Immature natural killer cell (primary cell): ENCODE measurements at regions not wholly inside any gene's neighbourhood (a gene's known extent, or its start where the extent isn't known, plus 50 kb on each side); places are given as distances from the start of the nearest gene placed in this dataset.
A peak's percentile ranks its signal among the peaks of the same experiment; 100 is the strongest.
"Not testable (repeated sequence)": the region's sequence is repeated elsewhere in the genome, so short reads cannot be mapped to it uniquely, and the experiment has no call there.

Experiments used
- DNase-seq, 3 donors: peaks; one replicate each; pipeline ENCODE4 v3.0.0; 2022; ENCODE audit warnings: mixed read lengths in 1 of 3
- H3K27ac Mint-ChIP-seq, 6 donors: one replicate each; pipeline ENCODE4 v1.8.0; 2020; ENCODE audit warnings: mixed read lengths in 6 of 6, mild to moderate bottlenecking in 5 of 6, inconsistent platforms in 4 of 6, moderate library complexity in 3 of 6
- H3K27me3 Mint-ChIP-seq, 3 donors: one replicate each; pipeline ENCODE4 v1.8.0; 2020 to 2021; ENCODE audit warnings: low read depth in 3 of 3, mild to moderate bottlenecking in 3 of 3, mixed read lengths in 3 of 3, moderate library complexity in 3 of 3, inconsistent platforms in 1 of 3
- H3K36me3 Mint-ChIP-seq, 3 donors: one replicate each; pipeline ENCODE4 v1.8.0; 2020; ENCODE audit warnings: mixed read lengths in 3 of 3, inconsistent platforms in 2 of 3, mild to moderate bottlenecking in 2 of 3
- H3K4me1 Mint-ChIP-seq, 2 donors: one replicate each; pipeline ENCODE4 v1.8.0; 2020; ENCODE audit warnings: inconsistent platforms in 2 of 2, mild to moderate bottlenecking in 2 of 2, mixed read lengths in 2 of 2, moderate library complexity in 1 of 2
- H3K4me3 Mint-ChIP-seq, 5 donors: one replicate each; pipeline ENCODE4 v1.8.0; 2020; ENCODE audit warnings: mild to moderate bottlenecking in 5 of 5, mixed read lengths in 5 of 5, inconsistent platforms in 3 of 5, moderate library complexity in 3 of 5
- H3K9me3 Mint-ChIP-seq, 6 donors: one replicate each; pipeline ENCODE4 v1.8.0; 2020; ENCODE audit warnings: mild to moderate bottlenecking in 6 of 6, mixed read lengths in 6 of 6, inconsistent platforms in 4 of 6, moderate library complexity in 3 of 6

DNA sequence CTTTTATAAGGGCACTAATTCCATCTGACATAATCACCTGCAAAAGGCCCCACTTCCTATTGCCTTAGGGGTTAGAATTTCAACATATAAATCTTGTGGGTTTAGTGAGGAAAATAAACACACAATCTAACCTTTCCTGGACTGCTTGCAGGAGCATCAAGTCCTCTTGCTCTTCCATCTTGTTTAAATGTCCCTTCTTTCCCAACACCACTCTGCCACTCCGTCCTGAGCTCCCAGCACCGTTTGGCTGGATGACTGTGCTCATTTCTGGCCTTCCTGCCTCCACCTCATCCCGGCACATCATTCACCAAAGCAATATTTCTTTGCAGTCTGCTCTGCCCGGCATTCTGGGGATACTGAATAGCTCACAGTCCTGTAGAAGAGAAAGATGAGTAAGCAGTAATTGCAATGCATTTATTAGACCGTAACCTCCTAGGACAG, 247.8 kb downstream of the BCL2 start:
- Mint-ChIP-seq H3K36me3 (no peaks in the 10 kb centered on the region), H3K27me3 (peaks cover 0 to 10% (median 2%) of the 10 kb centered on the region in 3 donors), H3K4me3 (no peak overlapping the region), H3K4me1 (peaks cover 15 to 20% of the 10 kb centered on the region in 2 donors), H3K27ac (peak overlapping the region in 2 of 6 donors; percentile 1 to 70), H3K9me3 (no peaks in the 10 kb centered on the region)
- DNase-seq: no peak

DNA sequence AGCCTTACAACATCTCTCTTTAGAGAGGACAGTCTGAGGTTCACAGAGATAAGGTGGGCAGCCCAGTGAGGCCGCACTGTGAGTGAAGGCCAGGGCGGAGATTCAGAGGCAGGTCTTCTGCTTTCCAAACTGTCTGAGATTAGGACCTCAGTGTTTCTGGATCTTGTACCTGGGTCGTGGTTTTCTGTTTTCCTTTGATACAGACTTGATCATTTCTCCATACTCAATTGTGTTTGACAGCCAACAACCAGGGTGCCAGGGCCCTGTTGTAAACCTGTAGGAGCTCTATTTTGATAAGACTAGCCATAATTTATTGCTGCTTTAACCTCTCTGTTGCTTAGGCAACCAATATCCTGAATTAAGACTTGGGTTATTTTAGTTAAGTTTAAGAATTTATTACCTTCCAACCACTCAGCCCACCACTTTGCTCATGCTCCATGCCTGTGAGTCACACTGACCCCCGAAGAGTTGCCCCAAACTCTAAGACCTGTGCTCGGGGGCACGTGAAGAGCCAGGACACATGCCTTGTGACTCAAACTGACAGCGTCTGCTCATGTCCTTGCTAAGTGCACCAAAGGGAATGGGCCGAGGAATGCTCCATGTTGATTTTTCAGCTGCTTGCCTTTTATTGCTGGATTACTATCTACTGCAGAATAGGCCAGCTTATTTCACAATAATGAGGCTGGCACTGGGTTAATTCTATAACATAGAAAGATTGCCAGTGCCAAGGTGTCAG, 248.6 kb downstream of the BCL2 start:
- H3K9me3 Mint-ChIP-seq: no peaks in the 10 kb centered on the region
- peak overlapping the region in 1 of 6 donors; percentile 57 for H3K27ac Mint-ChIP-seq
- H3K4me1 Mint-ChIP-seq: peaks cover 15 to 20% of the 10 kb centered on the region in 2 donors
- H3K36me3 Mint-ChIP-seq: no peaks in the 10 kb centered on the region
- DNase-seq: no peak
- H3K27me3 Mint-ChIP-seq: peaks cover 0 to 6% (median 2%) of the 10 kb centered on the region in 3 donors
- no peak overlapping the region for H3K4me3 Mint-ChIP-seq

DNA sequence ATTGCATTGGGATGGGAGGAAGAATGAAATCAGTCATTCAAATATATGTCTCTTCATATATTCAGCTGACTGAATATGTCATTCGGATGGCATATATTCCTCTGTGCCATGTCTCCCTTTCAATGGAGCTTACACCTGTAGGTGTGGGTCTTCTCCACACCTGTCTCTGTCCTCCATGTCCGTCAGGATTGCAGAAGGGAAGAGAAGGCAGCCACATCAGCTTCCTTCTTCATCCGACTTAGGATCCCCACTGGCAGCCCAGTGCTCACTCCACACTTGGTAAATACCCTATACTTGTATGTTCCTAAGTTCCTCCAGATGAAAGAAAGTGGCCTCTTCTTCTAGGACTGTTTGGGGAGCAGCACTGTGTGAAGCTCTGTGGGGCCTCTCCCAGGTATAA, 250.1 kb downstream of the BCL2 start:
- no peaks in the 10 kb centered on the region for H3K36me3 Mint-ChIP-seq
- no peak overlapping the region for H3K27ac Mint-ChIP-seq
- H3K27me3 Mint-ChIP-seq: peaks cover 2 to 4% (median 2%) of the 10 kb centered on the region in 3 donors
- H3K9me3 Mint-ChIP-seq: no peaks in the 10 kb centered on the region
- H3K4me1 Mint-ChIP-seq: peaks cover 5% of the 10 kb centered on the region in 2 donors
- H3K4me3 Mint-ChIP-seq: no peak overlapping the region
- DNase-seq: no peak

- Mint-ChIP-seq H3K27me3 (peaks cover 2 to 6% (median 4%) of the 10 kb centered on the region in 3 donors), H3K4me3 (no peak overlapping the region), H3K36me3 (no peaks in the 10 kb centered on the region), H3K27ac (no peak overlapping the region), H3K4me1 (peaks cover 0 to 4% of the 10 kb centered on the region in 2 donors), H3K9me3 (no peaks in the 10 kb centered on the region)
- no peak for DNase-seq
Observed at GRCh38 chr18:63067939-63068338, 251.6 kb downstream of the BCL2 start.

DNA sequence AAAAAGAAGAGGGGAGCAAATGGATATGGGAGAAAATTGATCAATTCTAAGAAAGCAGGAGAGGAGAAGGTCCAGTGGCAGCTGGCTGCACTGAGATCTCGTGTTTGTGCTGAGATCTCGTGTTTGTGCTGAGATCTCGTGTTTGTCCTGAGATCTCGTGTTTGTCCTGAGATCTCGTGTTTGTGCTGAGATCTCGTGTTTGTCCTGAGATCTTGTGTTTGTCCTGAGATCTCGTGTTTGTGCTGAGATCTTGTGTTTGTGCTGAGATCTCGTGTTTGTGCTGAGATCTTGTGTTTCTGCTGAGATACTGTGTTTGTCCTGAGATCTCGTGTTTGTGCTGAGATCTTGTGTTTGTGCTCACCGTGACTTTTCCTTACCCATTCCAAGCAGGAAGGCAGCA, 254.4 kb downstream of the BCL2 start:
- H3K9me3 Mint-ChIP-seq: peaks cover 0 to 3% (median 0%) of the 10 kb centered on the region in 6 donors

GRCh38 chr18:63063171-63063570, 256.4 kb downstream of the BCL2 start:
- Mint-ChIP-seq H3K36me3 (no peaks in the 10 kb centered on the region), H3K27ac (peak overlapping the region in 1 of 6 donors; percentile 77), H3K9me3 (peaks cover 0 to 3% (median 0%) of the 10 kb centered on the region in 6 donors), H3K4me3 (no peak overlapping the region), H3K4me1 (peaks cover 4 to 8% of the 10 kb centered on the region in 2 donors), H3K27me3 (peaks cover 0 to 5% (median 4%) of the 10 kb centered on the region in 3 donors)
- no peak for DNase-seq

More for the DNA sequence above, 254.4 kb downstream of the BCL2 start:
- H3K4me3 Mint-ChIP-seq: no peak overlapping the region
- peaks cover 2 to 5% (median 4%) of the 10 kb centered on the region in 3 donors for H3K27me3 Mint-ChIP-seq
- no peaks in the 10 kb centered on the region for H3K36me3 Mint-ChIP-seq
- no peaks in the 10 kb centered on the region for H3K4me1 Mint-ChIP-seq
- no peak for DNase-seq
- peak overlapping the region in 2 of 6 donors; percentile 27 to 31 for H3K27ac Mint-ChIP-seq

DNA sequence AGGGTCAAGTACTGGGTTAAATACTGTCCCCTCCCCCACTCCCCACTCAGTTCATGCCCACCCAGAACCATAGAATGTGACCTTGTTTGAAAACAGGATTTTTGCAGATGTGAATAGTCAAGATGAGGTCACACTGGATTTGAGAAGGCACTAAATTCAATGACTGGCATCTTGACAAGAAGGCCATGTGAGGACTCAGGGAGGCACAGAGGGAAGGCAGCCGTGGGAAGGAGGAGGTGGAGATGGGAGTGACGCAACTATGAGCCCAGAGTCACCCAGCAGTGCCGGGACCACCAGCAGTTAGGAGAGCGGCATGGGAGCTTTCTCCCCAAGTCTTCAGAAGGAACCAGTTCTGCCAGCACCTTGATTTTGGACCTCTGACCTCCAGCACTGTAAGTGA, 257.3 kb downstream of the BCL2 start:
- Mint-ChIP-seq H3K4me3 (no peak overlapping the region), H3K27ac (no peak overlapping the region), H3K4me1 (peaks cover 4 to 9% of the 10 kb centered on the region in 2 donors), H3K9me3 (peaks cover 0 to 3% (median 0%) of the 10 kb centered on the region in 6 donors), H3K27me3 (peaks cover 0 to 5% (median 4%) of the 10 kb centered on the region in 3 donors), H3K36me3 (no peaks in the 10 kb centered on the region)
- DNase-seq: no peak

GRCh38 chr18:63061303-63061702, 258.3 kb downstream of the BCL2 start:
- Mint-ChIP-seq H3K27ac (no peak overlapping the region), H3K27me3 (peaks cover 0 to 7% (median 5%) of the 10 kb centered on the region in 3 donors), H3K4me1 (peaks cover 4 to 9% of the 10 kb centered on the region in 2 donors), H3K36me3 (no peaks in the 10 kb centered on the region), H3K4me3 (no peak overlapping the region), H3K9me3 (peaks cover 0 to 3% (median 0%) of the 10 kb centered on the region in 6 donors)
- DNase-seq: no peak

DNA sequence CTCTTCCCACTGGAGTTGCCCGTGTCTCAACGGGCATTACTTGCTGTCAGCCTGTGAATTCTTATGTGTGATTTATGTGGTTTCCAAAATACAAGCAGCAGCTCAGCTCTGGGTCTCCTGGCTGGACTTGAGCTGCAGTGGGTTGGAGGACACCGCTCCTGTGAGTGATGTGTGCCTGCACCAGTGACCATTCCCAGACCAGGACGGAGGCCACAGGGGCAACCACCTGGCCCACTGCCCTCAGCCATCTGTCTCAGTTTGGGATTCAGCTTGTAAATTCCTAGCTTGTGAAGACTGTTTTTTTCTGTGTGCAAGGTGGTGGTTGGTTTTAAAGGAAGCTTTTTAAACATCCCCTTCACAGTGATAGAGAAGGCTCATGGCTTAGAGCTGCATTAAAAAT, 261.0 kb downstream of the BCL2 start:
- Mint-ChIP-seq H3K27me3 (peaks cover 0 to 5% (median 3%) of the 10 kb centered on the region in 3 donors), H3K4me1 (peaks cover 10 to 17% of the 10 kb centered on the region in 2 donors), H3K27ac (peak overlapping the region in 1 of 6 donors; percentile 35), H3K9me3 (peaks cover 0 to 3% (median 0%) of the 10 kb centered on the region in 6 donors), H3K36me3 (no peaks in the 10 kb centered on the region), H3K4me3 (no peak overlapping the region)
- no peak for DNase-seq

GRCh38 chr18:63057707-63058106, 261.9 kb downstream of the BCL2 start:
- no peak overlapping the region for H3K27ac Mint-ChIP-seq
- H3K4me3 Mint-ChIP-seq: no peak overlapping the region
- H3K9me3 Mint-ChIP-seq: peaks cover 0 to 3% (median 0%) of the 10 kb centered on the region in 6 donors
- peaks cover 14 to 21% of the 10 kb centered on the region in 2 donors for H3K4me1 Mint-ChIP-seq
- no peak for DNase-seq
- peaks cover 0 to 3% (median 2%) of the 10 kb centered on the region in 3 donors for H3K27me3 Mint-ChIP-seq
- no peaks in the 10 kb centered on the region for H3K36me3 Mint-ChIP-seq

GRCh38 chr18:63054901-63055584, 264.5 kb downstream of the BCL2 start:
- Mint-ChIP-seq H3K4me1 (peaks cover 41 to 48% of the 10 kb centered on the region in 2 donors), H3K9me3 (no peaks in the 10 kb centered on the region), H3K27ac (peak overlapping the region in 1 of 6 donors; percentile 50), H3K4me3 (no peak overlapping the region), H3K36me3 (no peaks in the 10 kb centered on the region), H3K27me3 (peaks cover 0 to 12% (median under 1%) of the 10 kb centered on the region in 3 donors)
- no peak for DNase-seq

GRCh38 chr18:63051928-63052327, 267.6 kb downstream of the BCL2 start:
- Mint-ChIP-seq H3K9me3 (no peaks in the 10 kb centered on the region), H3K27ac (peak overlapping the region; percentile 85 to 97 (median 92)), H3K4me3 (peak overlapping the region; percentile 68 to 89 (median 76))

GRCh38 chr18:63050667-63051395, 268.7 kb downstream of the BCL2 start:
- H3K36me3 Mint-ChIP-seq, H3K27me3 Mint-ChIP-seq, H3K9me3 Mint-ChIP-seq: not testable (repeated sequence)
- DNase-seq: peak; percentile 64 to 71 (median 70)
- H3K4me3 Mint-ChIP-seq: peak overlapping the region; percentile 68 to 89 (median 76)
- peak overlapping the region; percentile 85 to 97 (median 92) for H3K27ac Mint-ChIP-seq
- peaks cover 53 to 54% of the 10 kb centered on the region in 2 donors for H3K4me1 Mint-ChIP-seq

More at GRCh38 chr18:63051928-63052327, 267.6 kb downstream of the BCL2 start:
- DNase-seq: no peak
- peaks cover 52 to 53% of the 10 kb centered on the region in 2 donors for H3K4me1 Mint-ChIP-seq
- H3K36me3 Mint-ChIP-seq: no peaks in the 10 kb centered on the region
- H3K27me3 Mint-ChIP-seq: peaks cover 0 to 12% (median 5%) of the 10 kb centered on the region in 3 donors
